ENCODE measurements at regions not wholly inside any gene's neighbourhood (a gene's known extent, or its start where the extent isn't known, plus 50 kb on each side); places are given as distances from the start of the nearest gene placed in this dataset.

DNA sequence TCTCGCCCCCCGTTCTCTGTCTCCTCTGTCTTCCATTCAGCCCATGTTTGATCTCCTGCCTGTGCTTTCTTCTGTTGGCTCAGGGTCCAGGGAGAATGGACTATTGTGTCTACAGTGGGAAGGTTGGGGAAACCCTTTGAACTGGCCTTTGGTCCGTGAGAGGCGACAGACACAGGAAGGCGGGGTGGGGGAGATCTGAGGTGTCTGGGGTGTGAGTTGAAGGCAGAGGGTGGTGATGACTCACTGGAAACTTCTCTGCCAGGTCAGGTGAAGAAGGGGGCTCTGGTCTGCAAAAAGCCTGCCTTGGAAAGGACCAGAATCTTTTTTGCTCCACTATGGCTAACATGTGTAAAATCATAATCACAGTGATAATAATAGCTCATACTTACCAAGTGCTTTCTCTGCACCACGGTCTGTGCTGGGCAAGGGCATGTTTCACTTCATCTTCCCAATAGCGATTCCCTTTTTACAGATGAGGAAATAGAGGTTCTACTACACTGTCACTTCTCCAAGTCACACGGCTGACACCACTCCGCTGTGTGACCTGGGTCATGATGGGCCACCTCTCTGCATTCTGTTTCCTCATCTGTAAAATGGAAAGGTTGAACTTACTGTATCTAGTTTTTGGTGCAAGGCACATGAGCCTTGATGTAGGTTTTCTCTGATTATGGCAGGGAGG lies 99.8 kb upstream of the ALX4 start:
- DNase-seq (ENCODE audit: low read depth): no peak
- no peak for TF ChIP-seq CTCF (IDR thresholded peaks at IDR 0.05; ENCODE audit: control insufficient read depth, insufficient read depth, low read depth, low read length, missing control alignments)
- H3K4me3 ChIP-seq (ENCODE audit: control insufficient read depth, low read depth, low read length): no peak overlapping the region

- H3K4me3 ChIP-seq (ENCODE audit: control insufficient read depth, low read depth, low read length): no peak overlapping the region
- DNase-seq (ENCODE audit: low read depth): no peak
- TF ChIP-seq CTCF (IDR thresholded peaks at IDR 0.05; ENCODE audit: control insufficient read depth, insufficient read depth, low read depth, low read length, missing control alignments): no peak
Observed at GRCh38 chr11:44416776-44417175, 106.8 kb upstream of the ALX4 start.

- TF ChIP-seq CTCF (IDR thresholded peaks at IDR 0.05; ENCODE audit: control insufficient read depth, insufficient read depth, low read depth, low read length, missing control alignments): no peak
- DNase-seq (ENCODE audit: low read depth): no peak
- no peak overlapping the region for H3K4me3 ChIP-seq (ENCODE audit: control insufficient read depth, low read depth, low read length)
Observed at GRCh38 chr11:44417731-44418455, 108.0 kb upstream of the ALX4 start.

DNA sequence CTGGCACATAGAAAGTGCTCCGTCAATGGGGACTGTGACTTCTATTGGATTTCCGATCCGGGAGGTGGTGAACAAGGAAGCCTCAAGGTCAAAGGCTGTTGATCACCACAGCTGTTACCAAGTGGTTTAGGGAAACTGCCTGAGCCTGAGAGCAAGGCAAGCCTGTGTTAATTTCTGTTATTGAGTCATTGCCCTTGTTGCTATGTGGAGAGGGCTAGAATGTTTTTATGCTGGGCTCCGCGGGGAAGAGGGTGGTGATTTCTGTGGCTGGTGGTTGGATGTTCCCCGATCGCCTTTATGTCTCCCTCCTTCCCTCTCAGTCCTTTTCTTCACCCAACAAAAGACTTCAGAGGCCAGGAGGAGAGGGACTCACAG lies 108.5 kb upstream of the ALX4 start:
- no peak for DNase-seq (ENCODE audit: low read depth)
- TF ChIP-seq CTCF (IDR thresholded peaks at IDR 0.05; ENCODE audit: control insufficient read depth, insufficient read depth, low read depth, low read length, missing control alignments): no peak
- no peak overlapping the region for H3K4me3 ChIP-seq (ENCODE audit: control insufficient read depth, low read depth, low read length)

GRCh38 chr11:44421090-44421675 lies 111.2 kb upstream of the ALX4 start:
- no peak for TF ChIP-seq CTCF (IDR thresholded peaks at IDR 0.05; ENCODE audit: control insufficient read depth, insufficient read depth, low read depth, low read length, missing control alignments)
- DNase-seq (ENCODE audit: low read depth): no peak
- H3K4me3 ChIP-seq (ENCODE audit: control insufficient read depth, low read depth, low read length): no peak overlapping the region

DNA sequence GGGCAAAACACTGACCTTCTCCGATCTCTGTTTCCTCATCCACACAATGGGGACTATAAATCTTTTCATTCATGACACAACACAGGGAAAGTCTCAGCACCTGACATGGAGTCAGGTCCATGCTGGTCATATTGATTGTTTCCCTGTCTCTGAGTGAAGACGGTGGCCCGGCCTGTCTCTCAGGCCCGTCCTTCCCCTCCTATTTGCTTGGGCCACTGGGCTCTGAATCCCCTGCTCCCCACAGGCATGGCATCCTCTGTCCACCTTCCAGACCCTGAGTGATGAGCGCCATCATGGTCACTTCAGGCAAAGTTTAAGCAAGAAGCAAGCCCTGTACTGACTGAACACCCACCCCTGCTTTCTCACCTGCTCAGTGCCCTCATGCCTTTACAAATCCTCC lies 113.3 kb upstream of the ALX4 start:
- H3K4me3 ChIP-seq (ENCODE audit: control insufficient read depth, low read depth, low read length): no peak overlapping the region
- no peak for TF ChIP-seq CTCF (IDR thresholded peaks at IDR 0.05; ENCODE audit: control insufficient read depth, insufficient read depth, low read depth, low read length, missing control alignments)
- DNase-seq (ENCODE audit: low read depth): no peak
